IMR-90 (cell line): ENCODE measurements at regions not wholly inside any gene's neighbourhood (a gene's known extent, or its start where the extent isn't known, plus 50 kb on each side); places are given as distances from the start of the nearest gene placed in this dataset.
"Not testable (repeated sequence)": the region's sequence is repeated elsewhere in the genome, so short reads cannot be mapped to it uniquely, and the experiment has no call there.

ENCODE experiments used
- ATAC-seq: fragments of 200-7000 bp; cut with Tn5 transposase; 2 replicates; pipeline ENCODE4 v1.9.1; 2020; ENCODE audit warnings: low read depth, mild to moderate bottlenecking, moderate library complexity
- BruUV-seq: library from RNA; stranded (reverse); fragments of 400-500 nt; replicated peaks from 2 replicates; lab custom pipeline; 2021; lab: Mats Ljungman, UMichigan
- CTCF ChIA-PET: fragments of 300-600 bp; formaldehyde crosslinking; extraction: SDS; loops from one replicate; lab custom pipeline; 2021; ENCODE audit warnings: antibody characterized with exemption; lab: Yijun Ruan, JAX
- POLR2A ChIA-PET: fragments of 300-600 bp; sonication (Branson Sonifier 250); formaldehyde crosslinking; loops from one replicate; lab custom pipeline; 2022; ENCODE audit warnings: antibody characterized with exemption; ENCODE audit not compliant: unreplicated experiment; lab: Charles Lee
- DNase-seq: peaks from one replicate; pipeline ENCODE4 v3.0.0; 2013
- H2AFZ ChIP-seq: replicated peaks from 2 replicates; pipeline ENCODE3; 2013; ENCODE audit warnings: low read length, mild to moderate bottlenecking; ENCODE audit not compliant: poor library complexity
- H2AK5ac ChIP-seq: 2 replicates; pipeline ENCODE4 v1.6.1; 2013; ENCODE audit warnings: low read depth, low read length, inconsistent platforms
- H2AK9ac ChIP-seq: replicated peaks from 2 replicates; pipeline ENCODE3; 2013; ENCODE audit warnings: mild to moderate bottlenecking, low read depth, low read length, moderate library complexity; ENCODE audit not compliant: poor library complexity
- H2BK120ac ChIP-seq: 2 replicates; pipeline ENCODE4 v1.6.1; 2013; ENCODE audit warnings: low read depth, low read length, inconsistent platforms
- H2BK15ac ChIP-seq: 3 replicates; pipeline ENCODE4 v1.6.1; 2013; ENCODE audit warnings: low read depth, low read length, inconsistent platforms
- H2BK20ac ChIP-seq: 2 replicates; pipeline ENCODE4 v1.6.1; 2013; ENCODE audit warnings: low read depth, mild to moderate bottlenecking, inconsistent platforms, low read length, moderate library complexity
- H2BK5ac ChIP-seq: 2 replicates; pipeline ENCODE4 v1.6.1; 2013; ENCODE audit warnings: mild to moderate bottlenecking, low read depth, low read length, inconsistent platforms; ENCODE audit not compliant: poor library complexity, severe bottlenecking
- H3K14ac ChIP-seq: replicated peaks from 2 replicates; pipeline ENCODE4 v1.6.1; 2013; ENCODE audit warnings: low read depth, low read length, inconsistent platforms
- H3K18ac ChIP-seq: 2 replicates; pipeline ENCODE4 v1.6.1; 2013; ENCODE audit warnings: low read depth, low read length, control low read depth
- H3K23ac ChIP-seq: 2 replicates; pipeline ENCODE4 v1.6.1; 2013; ENCODE audit warnings: low read depth, low read length, inconsistent platforms
- H3K27ac ChIP-seq: 2 replicates; pipeline ENCODE4 v1.5.1; 2013; ENCODE audit warnings: mild to moderate bottlenecking, control low read depth, low read length; ENCODE audit not compliant: insufficient read depth
- H3K27me3 ChIP-seq: 2 replicates; pipeline ENCODE4 v1.6.1; 2013; ENCODE audit warnings: low read length; ENCODE audit not compliant: control insufficient read depth, insufficient read depth
- H3K36me3 ChIP-seq: 2 replicates; pipeline ENCODE4 v1.6.1; 2013; ENCODE audit warnings: low read length, mixed read lengths; ENCODE audit not compliant: control insufficient read depth, insufficient read depth
- H3K4ac ChIP-seq: 2 replicates; pipeline ENCODE4 v1.6.1; 2013; ENCODE audit warnings: low read depth, low read length, inconsistent platforms
- H3K4me1 ChIP-seq: 2 replicates; pipeline ENCODE4 v1.6.1; 2013; ENCODE audit warnings: low read length, mixed read lengths; ENCODE audit not compliant: control insufficient read depth, insufficient read depth
- H3K4me2 ChIP-seq: 2 replicates; pipeline ENCODE4 v1.6.1; 2013; ENCODE audit warnings: low read depth, mild to moderate bottlenecking, control low read depth, low read length, moderate library complexity
- H3K4me3 ChIP-seq: 2 replicates; pipeline ENCODE4 v1.5.1; 2013; ENCODE audit warnings: low read depth, mild to moderate bottlenecking, control low read depth, low read length, moderate library complexity; ENCODE audit not compliant: insufficient read depth
- H3K56ac ChIP-seq: 2 replicates; pipeline ENCODE4 v1.6.1; 2013; ENCODE audit warnings: low read length, inconsistent platforms; ENCODE audit not compliant: insufficient read depth; ENCODE audit errors: extremely low read depth
- H3K79me1 ChIP-seq, 2 experiments: 2 replicates each; pipeline ENCODE4 v1.6.1; 2013; ENCODE audit warnings: low read length in 2 of 2, inconsistent platforms in 1 of 2, low read depth in 1 of 2
- H3K9ac ChIP-seq: 2 replicates; pipeline ENCODE4 v1.6.1; 2013; ENCODE audit warnings: low read depth, low read length, control low read depth
- H3K9me1 ChIP-seq: 2 replicates; pipeline ENCODE4 v1.6.1; 2013; ENCODE audit warnings: low read length, inconsistent platforms; ENCODE audit not compliant: insufficient read depth
- H3K9me3 ChIP-seq: 2 replicates; pipeline ENCODE4 v1.6.1; 2013; ENCODE audit warnings: low read length; ENCODE audit not compliant: control insufficient read depth, insufficient read depth
- H4K20me1 ChIP-seq: 2 replicates; pipeline ENCODE4 v1.6.1; 2013; ENCODE audit warnings: low read length, inconsistent platforms; ENCODE audit not compliant: insufficient read depth
- H4K5ac ChIP-seq: 2 replicates; pipeline ENCODE4 v1.6.1; 2013; ENCODE audit warnings: mild to moderate bottlenecking, low read depth, low read length, control low read depth
- H4K8ac ChIP-seq, 2 experiments: 2 replicates each; pipeline ENCODE4 v1.6.1; 2013; ENCODE audit warnings: low read depth in 2 of 2, low read length in 2 of 2, control low read depth in 1 of 2, inconsistent platforms in 1 of 2
- H4K91ac ChIP-seq: 2 replicates; pipeline ENCODE4 v1.6.1; 2013; ENCODE audit warnings: low read depth, low read length, inconsistent platforms; ENCODE audit not compliant: insufficient read depth
- whole genome bisulfite sequencing, 2 experiments: methylation state at CpG; one replicate each; pipeline versions ENCODE4 v1.1.5 to v1.1.7; 2013; ENCODE audit warnings: missing lambda C conversion rate in 2 of 2; ENCODE audit not compliant: insufficient read length in 1 of 2; ENCODE audit errors: extremely low coverage in 2 of 2; 5-methylcytosine and 5-hydroxymethylcytosine counted together
- dilution Hi-C: fragments of 300-500 bp; cut with HindIII; formaldehyde crosslinking; loops from one replicate; pipeline ENCODE4 v1.14.3; 2018; ENCODE audit warnings: low sequenced_read_pairs; ENCODE audit not compliant: unreplicated experiment
- in situ Hi-C: fragments of 300-500 bp; cut with MboI; formaldehyde crosslinking; loops from 3 replicates; pipeline ENCODE4 v1.14.3; 2019; ENCODE audit warnings: low sequenced_read_pairs, inconsistent platforms, mixed read lengths
- intact Hi-C: fragments of 100-400 bp; cut with micrococcal nuclease; formaldehyde crosslinking; loops from 2 replicates; pipeline ENCODE4 v1.10.0; 2022

DNA sequence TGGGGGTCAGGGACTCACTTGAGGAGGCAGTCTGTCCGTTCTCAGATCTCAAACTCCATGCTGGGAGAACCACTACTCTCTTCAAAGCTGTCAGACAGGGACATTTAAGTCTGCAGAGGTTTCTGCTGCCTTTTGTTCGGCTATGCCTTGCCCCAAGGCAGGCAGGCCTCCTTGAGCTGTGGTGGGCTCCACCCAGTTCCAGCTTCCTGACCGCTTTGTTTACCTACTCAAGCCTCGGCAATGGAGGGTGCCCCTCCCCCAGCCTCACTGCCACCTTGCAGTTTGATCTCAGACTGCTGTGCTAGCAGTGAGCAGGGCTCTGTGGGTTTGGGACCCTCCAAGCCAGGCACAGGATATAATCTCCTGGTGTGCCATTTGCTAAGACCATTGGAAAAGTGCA lies 530.0 kb downstream of the LRRIQ3 start:
- in situ Hi-C loops, H2AFZ ChIP-seq, H3K27me3 ChIP-seq, H2BK20ac ChIP-seq, H3K36me3 ChIP-seq, H3K79me1 ChIP-seq, H4K5ac ChIP-seq, H4K91ac ChIP-seq, H3K4me3 ChIP-seq, H3K9me3 ChIP-seq, H4K8ac ChIP-seq, H4K20me1 ChIP-seq, H3K14ac ChIP-seq, dilution Hi-C loops, H3K18ac ChIP-seq, H3K23ac ChIP-seq, BruUV-seq, H2BK15ac ChIP-seq, H3K4ac ChIP-seq, POLR2A ChIA-PET, ATAC-seq, H3K9ac ChIP-seq, H2AK9ac ChIP-seq, H3K4me1 ChIP-seq, CTCF ChIA-PET, H3K56ac ChIP-seq, H2AK5ac ChIP-seq, H3K4me2 ChIP-seq, H3K9me1 ChIP-seq, H2BK5ac ChIP-seq, DNase-seq, H3K27ac ChIP-seq, H2BK120ac ChIP-seq: not testable (repeated sequence)
- WGBS, 2 experiments, result 0% methylated on average over 1 of the region's 4 CpGs; no CpG with 5 or more reads in 1 of the 2 experiments
- intact Hi-C loops, result loop anchor here (5.0 kb wide), 1 partner anchor 1491 kb away; no protein-coding TSS in a partner anchor
